HG02571 (cell line): ENCODE measurements at regions not wholly inside any gene's neighbourhood (a gene's known extent, or its start where the extent isn't known, plus 50 kb on each side); places are given as distances from the start of the nearest gene placed in this dataset.

ENCODE experiments used
- ATAC-seq: cut with Tn5 transposase; IDR thresholded peaks from one replicate; pipeline ENCODE4 v1.9.1; 2021; ENCODE audit warnings: mild to moderate bottlenecking, moderate library complexity; ENCODE audit not compliant: unreplicated experiment

GRCh38 chr15:70556779-70557178 lies 206.6 kb downstream of the UACA start:
- ATAC-seq: no peak

GRCh38 chr15:70556151-70556741 lies 207.1 kb downstream of the UACA start:
- no peak for ATAC-seq

- ATAC-seq: no peak
These were observed 207.6 kb downstream of the UACA start for GRCh38 chr15:70555713-70556112.

GRCh38 chr15:70547846-70548487 lies 215.4 kb downstream of the UACA start:
- ATAC-seq: no peak

- no peak for ATAC-seq
These were observed 217.8 kb downstream of the UACA start for GRCh38 chr15:70545526-70545925.

GRCh38 chr15:70541511-70541910 lies 221.8 kb downstream of the UACA start:
- no peak for ATAC-seq

- no peak for ATAC-seq
These were observed 223.3 kb downstream of the UACA start for GRCh38 chr15:70539912-70540530.

- ATAC-seq: no peak
These were observed 223.9 kb downstream of the UACA start for GRCh38 chr15:70539409-70539808.

GRCh38 chr15:70538278-70538677 lies 225.1 kb downstream of the UACA start:
- no peak for ATAC-seq

GRCh38 chr15:70535955-70536338 lies 227.4 kb downstream of the UACA start:
- ATAC-seq: no peak

- ATAC-seq: no peak
These were observed 228.0 kb downstream of the UACA start for GRCh38 chr15:70535071-70535954.

- ATAC-seq: no peak
These were observed 229.2 kb downstream of the UACA start for GRCh38 chr15:70533931-70534742.

GRCh38 chr15:70532531-70533186 lies 230.7 kb downstream of the UACA start:
- ATAC-seq: no peak

GRCh38 chr15:70531576-70531975 lies 231.8 kb downstream of the UACA start:
- no peak for ATAC-seq

GRCh38 chr15:70530906-70531305 lies 232.5 kb downstream of the UACA start:
- ATAC-seq: no peak

- ATAC-seq: no peak
These were observed 232.9 kb downstream of the UACA start for GRCh38 chr15:70530503-70530902.

- ATAC-seq: no peak
These were observed 233.3 kb downstream of the UACA start for GRCh38 chr15:70530017-70530499.

- no peak for ATAC-seq
These were observed 234.5 kb downstream of the UACA start for GRCh38 chr15:70528816-70529215.

GRCh38 chr15:70528270-70528706 lies 235.1 kb downstream of the UACA start:
- ATAC-seq: peak; percentile 63

- ATAC-seq: no peak
These were observed 236.4 kb downstream of the UACA start for GRCh38 chr15:70526974-70527325.
